ENCODE measurements at regions not wholly inside any gene's neighbourhood (a gene's known extent, or its start where the extent isn't known, plus 50 kb on each side); places are given as distances from the start of the nearest gene placed in this dataset.

- TF ChIP-seq ZNF18 (tag by site-specific recombination; IDR thresholded peaks at IDR 0.05) = no peak
- TF ChIP-seq, protein P1, sequence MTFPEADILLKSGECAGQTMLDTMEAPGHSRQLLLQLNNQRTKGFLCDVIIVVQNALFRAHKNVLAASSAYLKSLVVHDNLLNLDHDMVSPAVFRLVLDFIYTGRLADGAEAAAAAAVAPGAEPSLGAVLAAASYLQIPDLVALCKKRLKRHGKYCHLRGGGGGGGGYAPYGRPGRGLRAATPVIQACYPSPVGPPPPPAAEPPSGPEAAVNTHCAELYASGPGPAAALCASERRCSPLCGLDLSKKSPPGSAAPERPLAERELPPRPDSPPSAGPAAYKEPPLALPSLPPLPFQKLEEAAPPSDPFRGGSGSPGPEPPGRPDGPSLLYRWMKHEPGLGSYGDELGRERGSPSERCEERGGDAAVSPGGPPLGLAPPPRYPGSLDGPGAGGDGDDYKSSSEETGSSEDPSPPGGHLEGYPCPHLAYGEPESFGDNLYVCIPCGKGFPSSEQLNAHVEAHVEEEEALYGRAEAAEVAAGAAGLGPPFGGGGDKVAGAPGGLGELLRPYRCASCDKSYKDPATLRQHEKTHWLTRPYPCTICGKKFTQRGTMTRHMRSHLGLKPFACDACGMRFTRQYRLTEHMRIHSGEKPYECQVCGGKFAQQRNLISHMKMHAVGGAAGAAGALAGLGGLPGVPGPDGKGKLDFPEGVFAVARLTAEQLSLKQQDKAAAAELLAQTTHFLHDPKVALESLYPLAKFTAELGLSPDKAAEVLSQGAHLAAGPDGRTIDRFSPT (tag by site-specific recombination; IDR thresholded peaks at IDR 0.05) = no peak
These were observed 55.3 kb upstream of the PRPS1 start (continued) for GRCh38 chrX:107573016-107573415.

DNA sequence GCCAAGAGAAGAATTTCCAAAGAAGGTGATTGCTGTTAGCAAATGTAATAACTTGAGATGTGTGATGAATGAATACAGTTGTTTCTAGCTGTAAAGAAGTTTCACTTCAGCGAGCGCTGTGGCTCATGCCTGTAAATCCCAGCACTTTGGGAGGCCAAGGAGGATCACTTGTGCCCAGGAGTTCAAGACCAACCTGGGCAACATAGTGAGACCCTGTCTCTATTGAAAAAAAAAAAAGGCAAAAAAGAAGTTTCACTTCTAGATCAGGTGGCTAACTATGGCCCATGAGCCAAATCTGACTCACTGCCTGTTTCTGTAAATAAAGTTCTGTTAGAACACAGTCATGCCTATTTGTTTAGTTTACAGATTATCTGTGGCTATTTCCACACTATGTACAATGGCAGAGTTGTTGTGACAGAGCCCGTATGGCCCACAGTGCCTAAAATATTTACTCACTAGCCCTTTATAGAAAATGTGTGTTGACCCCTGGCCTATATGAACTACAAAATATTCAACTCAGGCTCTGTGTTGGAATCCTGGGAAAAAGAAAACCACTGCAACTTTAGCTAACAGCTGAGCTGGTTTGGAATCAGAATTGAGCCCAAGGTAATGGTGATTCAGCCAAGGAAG, 54.1 kb upstream of the PRPS1 start:
- Histone ChIP-seq H3K9me3 (ENCODE audit: control insufficient read depth, insufficient read depth, low read depth, low read length) (no peaks in the 10 kb centered on the region), H3K27ac (ENCODE audit: extremely low read depth, low read depth, low read length) (no peak overlapping the region), H3K4me1 (ENCODE audit: control insufficient read depth, insufficient read depth, low read length) (no peaks in the 10 kb centered on the region), H3K36me3 (ENCODE audit: control insufficient read depth in 2 of 2, insufficient read depth in 1 of 2, low read length in 2 of 2) (no peaks in the 10 kb centered on the region), H3K4me3 (ENCODE audit: low read depth, low read length) (no peak overlapping the region)
- TF ChIP-seq GLI2 (tag by site-specific recombination; IDR thresholded peaks at IDR 0.05; ENCODE audit: borderline replicate concordance, low read depth) = no peak
- no peak for TF ChIP-seq CTCF (tag by site-specific recombination; IDR thresholded peaks at IDR 0.05)
- no peak for TF ChIP-seq ZNF488 (tag by site-specific recombination; IDR thresholded peaks at IDR 0.05)
- TF ChIP-seq ZBTB8A (tag by site-specific recombination; IDR thresholded peaks at IDR 0.05) = no peak
- TF ChIP-seq ZSCAN16 (tag by site-specific recombination; IDR thresholded peaks at IDR 0.05) = no peak
- no peak for TF ChIP-seq ZNF677 (tag by site-specific recombination; IDR thresholded peaks at IDR 0.05)
- TF ChIP-seq PRDM4 (tag by site-specific recombination; IDR thresholded peaks at IDR 0.05) = no peak
- no peak for TF ChIP-seq ZNF747 (tag by site-specific recombination; IDR thresholded peaks at IDR 0.05)
- TF ChIP-seq ZNF561 (tag by site-specific recombination; IDR thresholded peaks at IDR 0.05; ENCODE audit: borderline replicate concordance) = no peak
- no peak for TF ChIP-seq ZNF660 (tag by site-specific recombination; IDR thresholded peaks at IDR 0.05)
- no peak for TF ChIP-seq ZNF280D (tag by site-specific recombination; IDR thresholded peaks at IDR 0.05)
- TF ChIP-seq PRDM6 (tag by site-specific recombination; IDR thresholded peaks at IDR 0.05) = no peak
- TF ChIP-seq FEZF1 (tag by site-specific recombination; IDR thresholded peaks at IDR 0.05) = no peak
- no peak for TF ChIP-seq ZNF366 (tag by site-specific recombination; conservative IDR thresholded peaks at IDR 0.05)
- TF ChIP-seq ZNF169 (tag by site-specific recombination; IDR thresholded peaks at IDR 0.05) = no peak
- TF ChIP-seq ZNF391 (tag by site-specific recombination; IDR thresholded peaks at IDR 0.05; ENCODE audit: borderline replicate concordance, low read depth) = no peak
- TF ChIP-seq ZNF140 (tag by site-specific recombination; IDR thresholded peaks at IDR 0.05) = no peak
- POLR2A ChIA-PET = no interaction called here
- CTCF ChIA-PET = no interaction called here
